GM19438 (cell line): ENCODE measurements at regions not wholly inside any gene's neighbourhood (a gene's known extent, or its start where the extent isn't known, plus 50 kb on each side); places are given as distances from the start of the nearest gene placed in this dataset.
"Not testable (repeated sequence)": the region's sequence is repeated elsewhere in the genome, so short reads cannot be mapped to it uniquely, and the experiment has no call there.

ENCODE experiments used
- ATAC-seq: cut with Tn5 transposase; IDR thresholded peaks from one replicate; pipeline ENCODE4 v1.9.1; 2021; ENCODE audit warnings: low read depth; ENCODE audit not compliant: unreplicated experiment

- ATAC-seq, result peak; percentile 76
These were observed 84.5 kb upstream of the FBXO28 start for GRCh38 chr1:224029286-224030025.

- ATAC-seq, result not testable (repeated sequence)
These were observed 85.1 kb upstream of the FBXO28 start for GRCh38 chr1:224028802-224029201.

GRCh38 chr1:224023122-224023521, 90.8 kb upstream of the FBXO28 start:
- not testable (repeated sequence) for ATAC-seq

- not testable (repeated sequence) for ATAC-seq
These were observed 91.5 kb upstream of the FBXO28 start for GRCh38 chr1:224022249-224022970.

GRCh38 chr1:224019866-224020265, 94.0 kb upstream of the FBXO28 start:
- not testable (repeated sequence) for ATAC-seq

GRCh38 chr1:224015782-224016181, 98.1 kb upstream of the FBXO28 start:
- not testable (repeated sequence) for ATAC-seq

GRCh38 chr1:224014330-224014649, 99.6 kb upstream of the FBXO28 start:
- ATAC-seq, result no peak

- not testable (repeated sequence) for ATAC-seq
These were observed 100.1 kb upstream of the FBXO28 start for GRCh38 chr1:224013626-224014329.

GRCh38 chr1:224012807-224013434, 101.0 kb upstream of the FBXO28 start:
- ATAC-seq, result not testable (repeated sequence)

- ATAC-seq, result not testable (repeated sequence)
These were observed 101.7 kb upstream of the FBXO28 start for GRCh38 chr1:224012162-224012561.

GRCh38 chr1:224011751-224012150, 102.2 kb upstream of the FBXO28 start:
- ATAC-seq, result not testable (repeated sequence)

GRCh38 chr1:224011153-224011552, 102.8 kb upstream of the FBXO28 start:
- ATAC-seq, result not testable (repeated sequence)

GRCh38 chr1:224005973-224006372, 107.9 kb upstream of the FBXO28 start:
- not testable (repeated sequence) for ATAC-seq

GRCh38 chr1:224004552-224005315, 109.2 kb upstream of the FBXO28 start:
- ATAC-seq, result not testable (repeated sequence)

GRCh38 chr1:224003896-224004295, 110.0 kb upstream of the FBXO28 start:
- ATAC-seq, result not testable (repeated sequence)

- not testable (repeated sequence) for ATAC-seq
These were observed 112.2 kb upstream of the FBXO28 start for GRCh38 chr1:224001757-224002156.

GRCh38 chr1:223999761-224000160, 114.2 kb upstream of the FBXO28 start:
- not testable (repeated sequence) for ATAC-seq

- ATAC-seq, result not testable (repeated sequence)
These were observed 115.0 kb upstream of the FBXO28 start for GRCh38 chr1:223998676-223999455.

GRCh38 chr1:223996376-223996775, 117.5 kb upstream of the FBXO28 start:
- ATAC-seq, result not testable (repeated sequence)
